H1 (cell line): ENCODE measurements at regions not wholly inside any gene's neighbourhood (a gene's known extent, or its start where the extent isn't known, plus 50 kb on each side); places are given as distances from the start of the nearest gene placed in this dataset.

Experiments used
- CTCF ChIA-PET: fragments of 300-600 bp; sonication (Branson Sonifier 250); formaldehyde crosslinking; loops from one replicate; lab custom pipeline; 2021; ENCODE audit not compliant: partially characterized antibody; lab: Charles Lee
- POLR2A ChIA-PET: fragments of 300-600 bp; sonication (Branson Sonifier 250); formaldehyde crosslinking; loops from one replicate; lab custom pipeline; 2021; ENCODE audit warnings: inconsistent platforms; ENCODE audit not compliant: partially characterized antibody; lab: Charles Lee
- DNase-seq, 2 experiments: peaks; one replicate each; pipeline versions ENCODE4 v3.0.0 to v3.0.0-alpha.2; 2010 to 2022; ENCODE audit warnings: low spot score in 2 of 2, low read depth in 1 of 2, mixed read lengths in 1 of 2
- FAIRE-seq: peaks from 2 replicates; lab custom pipeline; 2011; peaks lifted over from hg19 to GRCh38; lab: Jason Lieb, UNC
- H2AFZ ChIP-seq: 2 replicates; pipeline ENCODE4 v1.8.1; 2012; ENCODE audit warnings: low read length, inconsistent platforms
- H2AK5ac ChIP-seq: 2 replicates; pipeline ENCODE4 v1.6.1; 2013; ENCODE audit warnings: low read depth, low read length
- H2BK120ac ChIP-seq: replicated peaks from 2 replicates; pipeline ENCODE3; 2013; ENCODE audit warnings: low read depth, low read length, inconsistent platforms
- H2BK12ac ChIP-seq: 2 replicates; pipeline ENCODE4 v1.6.1; 2013; ENCODE audit warnings: low read depth, low read length
- H2BK15ac ChIP-seq: 2 replicates; pipeline ENCODE4 v1.6.1; 2013; ENCODE audit warnings: low read length
- H2BK20ac ChIP-seq: 2 replicates; pipeline ENCODE4 v1.6.1; 2013; ENCODE audit warnings: low read length
- H2BK5ac ChIP-seq: 2 replicates; pipeline ENCODE4 v1.6.1; 2013; ENCODE audit warnings: low read depth, low read length
- H3K14ac ChIP-seq: 2 replicates; pipeline ENCODE4 v1.6.1; 2013; ENCODE audit warnings: inconsistent platforms; ENCODE audit not compliant: insufficient read length
- H3K18ac ChIP-seq: 2 replicates; pipeline ENCODE4 v1.6.1; 2013; ENCODE audit warnings: low read length; ENCODE audit errors: extremely low read depth
- H3K23ac ChIP-seq: 2 replicates; pipeline ENCODE4 v1.6.1; 2013; ENCODE audit warnings: inconsistent platforms; ENCODE audit not compliant: insufficient read length
- H3K23me2 ChIP-seq: 2 replicates; pipeline ENCODE4 v1.6.1; 2013; ENCODE audit warnings: low read depth, low read length
- H3K27ac ChIP-seq: 2 replicates; pipeline ENCODE4 v1.6.1; 2011; ENCODE audit warnings: low read depth, low read length, inconsistent platforms
- H3K27me3 ChIP-seq, 4 experiments: replicated peaks in 1 of 4; 1 replicate in 1 of 4; 2 replicates in 3 of 4; pipeline versions ENCODE4 v1.6.1 to v1.8.1; 2011 to 2013; ENCODE audit warnings: low read length in 3 of 4, mild to moderate bottlenecking in 3 of 4, inconsistent platforms in 2 of 4, mixed read lengths in 2 of 4, moderate library complexity in 1 of 4; ENCODE audit not compliant: control insufficient read depth in 3 of 4, insufficient read depth in 3 of 4; ENCODE audit errors: extremely low read depth in 1 of 4
- H3K36me3 ChIP-seq, 4 experiments: 2 replicates each; pipeline versions ENCODE4 v1.6.1 to v1.8.1; 2011 to 2013; ENCODE audit warnings: mild to moderate bottlenecking in 4 of 4, low read length in 3 of 4, moderate library complexity in 2 of 4, control low read depth in 1 of 4, inconsistent platforms in 1 of 4; ENCODE audit not compliant: insufficient read depth in 4 of 4, control insufficient read depth in 2 of 4
- H3K4ac ChIP-seq: replicated peaks from 2 replicates; pipeline ENCODE3; 2013; ENCODE audit warnings: low read length, low read depth, mixed read lengths, inconsistent platforms; ENCODE audit not compliant: insufficient read length
- H3K4me1 ChIP-seq, 4 experiments: replicated peaks in 1 of 4; 1 replicate in 1 of 4; 2 replicates in 3 of 4; pipeline versions ENCODE4 v1.6.1 to v1.8.1; 2011 to 2013; ENCODE audit warnings: low read length in 3 of 4, inconsistent platforms in 2 of 4, mixed read lengths in 1 of 4; ENCODE audit not compliant: insufficient read depth in 4 of 4, control insufficient read depth in 3 of 4
- H3K4me2 ChIP-seq, 2 experiments: 2 replicates each; pipeline versions ENCODE4 v1.6.1 to v1.8.1; 2011 to 2013; ENCODE audit warnings: low read depth in 2 of 2, low read length in 2 of 2, control low read depth in 1 of 2, inconsistent platforms in 1 of 2, mild to moderate bottlenecking in 1 of 2; ENCODE audit not compliant: insufficient read depth in 1 of 2
- H3K4me3 ChIP-seq, 4 experiments: fragments of 200-600, 300-600 bp in 1 of 4; sonication (generic), shearing (Covaris generic), sonication (Bioruptor Twin) in 1 of 4; 2 replicates each; pipeline versions ENCODE4 v1.5.1 to v1.8.1; 2011 to 2016; ENCODE audit warnings: low read length in 4 of 4, low read depth in 3 of 4, control low read depth in 2 of 4, inconsistent platforms in 2 of 4, mild to moderate bottlenecking in 2 of 4, mixed read lengths in 1 of 4, moderate library complexity in 1 of 4; ENCODE audit not compliant: insufficient read depth in 2 of 4; ENCODE audit errors: extremely low read depth in 1 of 4
- H3K56ac ChIP-seq: replicated peaks from 2 replicates; pipeline ENCODE3; 2013; ENCODE audit warnings: low read depth, mild to moderate bottlenecking, mixed read lengths, low read length, inconsistent platforms; ENCODE audit not compliant: insufficient read length
- H3K79me1 ChIP-seq: 2 replicates; pipeline ENCODE4 v1.6.1; 2013; ENCODE audit warnings: low read depth, low read length, control low read depth
- H3K79me2 ChIP-seq, 2 experiments: 2 replicates each; pipeline versions ENCODE4 v1.6.1 to v1.8.1; 2012 to 2013; ENCODE audit warnings: low read length in 2 of 2, mild to moderate bottlenecking in 2 of 2, inconsistent platforms in 1 of 2; ENCODE audit not compliant: insufficient read depth in 2 of 2, control insufficient read depth in 1 of 2
- H3K9ac ChIP-seq, 4 experiments: replicated peaks in 1 of 4; 1 replicate in 1 of 4; 2 replicates in 3 of 4; pipeline versions ENCODE4 v1.6.1 to v1.8.1; 2011 to 2013; ENCODE audit warnings: low read depth in 3 of 4, low read length in 3 of 4, control low read depth in 2 of 4, mild to moderate bottlenecking in 2 of 4, moderate library complexity in 2 of 4, inconsistent platforms in 1 of 4; ENCODE audit errors: extremely low read depth in 1 of 4
- H3K9me3 ChIP-seq, 2 experiments: 2 replicates each; pipeline versions ENCODE4 v1.6.1 to v1.8.1; 2012 to 2013; ENCODE audit warnings: mild to moderate bottlenecking in 2 of 2, moderate library complexity in 2 of 2, control low read depth in 1 of 2, inconsistent platforms in 1 of 2, low read depth in 1 of 2, low read length in 1 of 2, mixed read lengths in 1 of 2; ENCODE audit not compliant: insufficient read depth in 2 of 2
- H4K20me1 ChIP-seq, 2 experiments: replicated peaks in 1 of 2; 2 replicates each; pipeline versions ENCODE3 to v1.8.1; 2011 to 2013; ENCODE audit warnings: inconsistent platforms in 2 of 2, low read length in 2 of 2, mild to moderate bottlenecking in 1 of 2; ENCODE audit not compliant: insufficient read depth in 2 of 2, control insufficient read depth in 1 of 2
- H4K5ac ChIP-seq: 2 replicates; pipeline ENCODE4 v1.6.1; 2013; ENCODE audit warnings: low read length, low read depth, mixed read lengths, inconsistent platforms; ENCODE audit not compliant: insufficient read length
- H4K8ac ChIP-seq: 2 replicates; pipeline ENCODE4 v1.8.0; 2013; ENCODE audit warnings: mild to moderate bottlenecking, moderate library complexity, low read length, inconsistent platforms; ENCODE audit not compliant: insufficient read depth; ENCODE audit errors: extremely low read depth
- H4K91ac ChIP-seq: replicated peaks from 2 replicates; pipeline ENCODE3; 2013; ENCODE audit warnings: low read length, mixed read lengths, inconsistent platforms; ENCODE audit not compliant: insufficient read length
- ASH2L ChIP-seq: fragments of 200-600, 300-600 bp; sonication (generic); IDR thresholded peaks from one replicate; pipeline ENCODE4 v1.7.1; 2017; ENCODE audit warnings: low read length
- HDAC2 ChIP-seq, 2 experiments: fragments of 300-600 bp in 1 of 2; sonication (generic) in 1 of 2; IDR thresholded peaks; 2 replicates each; pipeline ENCODE4 v1.6.1; 2011 to 2012; ENCODE audit warnings: low read depth in 2 of 2, low read length in 2 of 2, mild to moderate bottlenecking in 2 of 2, moderate library complexity in 2 of 2, borderline replicate concordance in 1 of 2, inconsistent platforms in 1 of 2
- JUND ChIP-seq: IDR thresholded peaks from 2 replicates; pipeline ENCODE4 v1.6.1; 2011; ENCODE audit warnings: mild to moderate bottlenecking, improper control_type of control experiment, low read length
- MAFK ChIP-seq: IDR thresholded peaks from 2 replicates; pipeline ENCODE4 v1.6.1; 2012; ENCODE audit warnings: low read depth, mild to moderate bottlenecking, improper control_type of control experiment, low read length
- POU5F1 ChIP-seq: IDR thresholded peaks from 2 replicates; pipeline ENCODE4 v1.6.1; 2011; ENCODE audit warnings: low read depth, mild to moderate bottlenecking, low read length, moderate library complexity
- SIN3A ChIP-seq, 2 experiments: IDR thresholded peaks in 1 of 2; conservative IDR thresholded peaks in 1 of 2; 2 replicates each; pipeline ENCODE4 v1.6.1; 2011 to 2012; ENCODE audit warnings: low read length in 2 of 2, improper control_type of control experiment in 1 of 2, low read depth in 1 of 2, mild to moderate bottlenecking in 1 of 2
- SUZ12 ChIP-seq: fragments of 200-600 bp; sonication (generic); IDR thresholded peaks from 2 replicates; pipeline ENCODE4 v1.6.1; 2012; ENCODE audit warnings: mild to moderate bottlenecking, inconsistent platforms, low read length, moderate library complexity, mixed read lengths
- TBP ChIP-seq: IDR thresholded peaks from 2 replicates; pipeline ENCODE4 v1.6.1; 2011; ENCODE audit warnings: low read depth, low read length, improper control_type of control experiment

GRCh38 chr14:34283590-34283989 lies 178.4 kb downstream of the SPTSSA start:
- Histone ChIP-seq H2BK20ac (no peak overlapping the region), H2BK120ac (no peak overlapping the region), H2BK15ac (no peak overlapping the region), H4K91ac (no peak overlapping the region), H3K36me3 (no peaks in the 10 kb centered on the region), H3K56ac (no peak overlapping the region), H4K8ac (no peak overlapping the region), H3K23ac (no peak overlapping the region), H4K5ac (no peak overlapping the region), H3K27me3 (no peaks in the 10 kb centered on the region), H3K4ac (no peak overlapping the region), H3K27ac (no peak overlapping the region), H3K9ac (no peak overlapping the region), H3K4me3 (no peak overlapping the region), H4K20me1 (no peaks in the 10 kb centered on the region), H3K23me2 (no peaks in the 10 kb centered on the region), H2AK5ac (no peak overlapping the region), H3K79me2 (no peaks in the 10 kb centered on the region), H2AFZ (no peak overlapping the region), H2BK12ac (no peak overlapping the region), H3K4me2 (no peak overlapping the region), H3K9me3 (no peaks in the 10 kb centered on the region), H3K14ac (no peak overlapping the region), H3K4me1 (no peaks in the 10 kb centered on the region), H3K79me1 (no peaks in the 10 kb centered on the region), H2BK5ac (no peak overlapping the region), H3K18ac (no peak overlapping the region)
- ChIA-PET POLR2A (no interaction called here), CTCF (interaction anchor here (0.6 to 1.2 kb wide), 2 partner anchors 185 to 1696 kb away, joined by 3 to 7 read pairs; no protein-coding TSS in a partner anchor)
- TF ChIP-seq SUZ12, result no peak
- no peak for TF ChIP-seq SIN3A (conservative IDR thresholded peaks at IDR 0.05 in 1 of 2, IDR thresholded peaks at IDR 0.05 in 1 of 2; ENCODE audit: low read depth in 1 of 2, low read length in 2 of 2)
- no peak for TF ChIP-seq ASH2L
- no peak for TF ChIP-seq POU5F1
- TF ChIP-seq TBP, result no peak
- TF ChIP-seq HDAC2 (IDR thresholded peaks at IDR 0.05; ENCODE audit: borderline replicate concordance in 1 of 2, low read depth in 2 of 2, low read length in 2 of 2), result no peak
- no peak for TF ChIP-seq JUND
- no peak for TF ChIP-seq MAFK
- FAIRE-seq (no peak), DNase-seq (no peak)
